ENCODE measurements at regions not wholly inside any gene's neighbourhood (a gene's known extent, or its start where the extent isn't known, plus 50 kb on each side); places are given as distances from the start of the nearest gene placed in this dataset.
"Not testable (repeated sequence)": the region's sequence is repeated elsewhere in the genome, so short reads cannot be mapped to it uniquely, and the experiment has no call there.

- DNase-seq (ENCODE audit: insufficient read length, low spot score) (no peak), FAIRE-seq (no peak)
- no peak for TF ChIP-seq POLR2A (IDR thresholded peaks at IDR 0.05; ENCODE audit: low read depth, low read length)
These were observed 103.9 kb upstream of the TACR1 start for GRCh38 chr2:75303227-75303626.

DNA sequence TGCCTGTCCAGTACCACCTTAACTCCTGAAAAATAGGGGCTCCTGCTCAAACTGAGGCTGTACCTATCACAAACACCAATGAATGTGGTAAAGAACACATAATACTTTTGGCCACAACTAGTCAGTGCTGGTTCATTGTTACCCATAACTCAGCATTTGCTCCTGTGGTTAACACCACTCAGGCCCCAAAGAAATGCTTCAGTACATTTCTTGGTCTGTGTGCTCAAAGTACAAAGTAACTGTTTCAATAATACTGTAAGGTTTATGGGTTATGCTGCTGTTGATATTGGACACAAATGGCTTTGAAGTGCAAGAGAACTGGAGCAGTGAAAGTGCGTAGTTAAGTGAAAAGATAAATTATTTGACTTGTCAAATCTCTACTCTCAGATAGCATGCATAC lies 95.0 kb upstream of the TACR1 start:
- TF ChIP-seq POLR2A (IDR thresholded peaks at IDR 0.05; ENCODE audit: low read depth, low read length) = no peak
- DNase-seq (ENCODE audit: insufficient read length, low spot score) (no peak), FAIRE-seq (no peak)

DNA sequence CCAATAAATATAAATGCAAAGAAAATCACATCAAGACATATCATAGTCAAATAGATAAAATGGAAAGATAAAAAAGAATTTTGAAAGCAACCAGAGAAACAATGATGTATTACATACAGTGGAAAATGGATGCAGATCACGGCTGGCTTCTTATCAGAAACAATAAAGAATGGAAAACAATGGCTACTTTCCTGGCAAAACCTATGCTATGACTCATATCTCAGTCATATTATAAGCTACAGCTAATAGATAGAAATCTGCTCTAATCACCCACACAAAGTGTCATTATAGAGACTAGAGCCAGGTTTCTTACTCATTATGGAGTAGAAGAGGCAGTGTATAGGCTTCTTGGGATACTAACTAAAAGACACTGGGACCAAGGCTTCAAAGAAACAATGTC lies 93.5 kb upstream of the TACR1 start:
- no peak for TF ChIP-seq POLR2A (IDR thresholded peaks at IDR 0.05; ENCODE audit: low read depth, low read length)
- peak; percentile 23 for FAIRE-seq
- no peak for DNase-seq (ENCODE audit: insufficient read length, low spot score)

DNA sequence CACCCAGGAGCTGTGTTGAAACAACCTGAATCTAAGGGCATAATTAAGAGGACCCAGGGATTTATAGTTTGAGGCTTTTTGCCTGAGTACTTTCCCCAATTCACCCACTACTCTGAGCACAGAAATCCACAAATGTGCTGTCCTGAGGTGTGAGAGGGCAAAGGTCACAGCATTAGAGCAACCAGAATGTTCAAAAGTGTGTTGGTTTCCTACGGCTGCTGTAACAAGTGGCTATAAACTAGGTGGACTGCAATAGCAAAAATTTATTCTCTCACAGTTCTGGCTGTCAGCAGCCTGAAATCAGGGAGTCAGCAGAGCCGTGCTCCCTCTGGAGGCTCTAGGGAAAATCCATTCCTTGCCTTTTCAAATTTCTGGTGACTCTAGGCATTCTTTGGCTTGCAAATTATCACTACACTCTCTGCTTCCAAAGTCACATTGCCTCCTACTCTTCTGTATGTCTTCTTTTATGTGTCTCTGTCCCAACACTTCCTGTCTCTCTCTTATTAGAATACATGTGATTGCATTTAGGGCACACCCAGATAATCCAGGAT lies 91.4 kb upstream of the TACR1 start:
- no peak for FAIRE-seq
- TF ChIP-seq POLR2A (IDR thresholded peaks at IDR 0.05; ENCODE audit: low read depth, low read length) = no peak
- no peak for DNase-seq (ENCODE audit: insufficient read length, low spot score)

- TF ChIP-seq POLR2A (IDR thresholded peaks at IDR 0.05; ENCODE audit: low read depth, low read length) = no peak
- DNase-seq (ENCODE audit: insufficient read length, low spot score) (no peak), FAIRE-seq (no peak)
These were observed 90.5 kb upstream of the TACR1 start for GRCh38 chr2:75289771-75290170.

GRCh38 chr2:75289178-75289577 lies 89.9 kb upstream of the TACR1 start:
- not testable (repeated sequence) for FAIRE-seq; DNase-seq (ENCODE audit: insufficient read length, low spot score)

DNA sequence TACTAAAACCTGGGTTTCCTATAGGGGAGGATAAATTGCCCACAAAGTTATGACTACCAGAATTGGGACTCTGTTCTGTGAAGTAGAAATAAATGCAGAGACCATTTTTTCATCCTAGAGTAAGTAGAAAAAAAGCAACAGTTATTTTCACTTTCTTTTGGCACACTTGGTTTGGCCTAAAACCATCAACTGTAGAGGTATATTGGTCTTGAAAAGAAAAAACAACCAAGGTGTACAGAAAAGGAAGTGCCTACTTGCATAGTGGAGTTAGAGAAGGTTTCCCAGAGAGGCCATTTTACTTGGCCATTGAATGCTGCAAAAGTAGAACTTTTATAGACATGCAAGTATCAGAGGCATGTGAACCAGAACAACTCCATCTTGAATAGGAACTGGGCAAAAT lies 89.4 kb upstream of the TACR1 start:
- TF ChIP-seq POLR2A (IDR thresholded peaks at IDR 0.05; ENCODE audit: low read depth, low read length) = no peak
- DNase-seq (ENCODE audit: insufficient read length, low spot score) = no peak
- no peak for FAIRE-seq

- FAIRE-seq = no peak
- TF ChIP-seq POLR2A (IDR thresholded peaks at IDR 0.05; ENCODE audit: low read depth, low read length) = no peak
- no peak for DNase-seq (ENCODE audit: insufficient read length, low spot score)
These were observed 88.5 kb upstream of the TACR1 start for GRCh38 chr2:75287624-75288316.

DNA sequence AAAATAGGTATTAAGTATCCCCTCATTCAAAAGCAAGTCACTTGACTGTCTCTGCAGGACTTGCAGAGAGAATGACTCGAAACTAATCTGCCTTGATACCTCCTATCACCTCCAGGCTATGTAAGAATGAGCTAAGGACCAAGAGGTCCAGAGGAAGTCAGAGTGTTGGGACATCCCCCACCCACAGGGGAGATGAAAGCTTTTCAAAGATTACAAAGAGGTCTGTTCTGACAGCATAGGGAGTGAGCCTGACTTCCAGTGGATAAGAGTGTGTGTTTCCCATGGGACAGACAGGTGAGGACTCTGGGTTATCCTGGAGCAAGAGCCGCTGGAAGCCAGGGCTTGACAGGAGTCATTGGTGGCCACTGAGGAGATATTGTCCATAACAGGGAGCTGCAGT lies 85.0 kb upstream of the TACR1 start:
- no peak for FAIRE-seq
- no peak for DNase-seq (ENCODE audit: insufficient read length, low spot score)
- TF ChIP-seq POLR2A (IDR thresholded peaks at IDR 0.05; ENCODE audit: low read depth, low read length) = no peak

- DNase-seq (ENCODE audit: insufficient read length, low spot score) = no peak
- FAIRE-seq = no peak
- no peak for TF ChIP-seq POLR2A (IDR thresholded peaks at IDR 0.05; ENCODE audit: low read depth, low read length)
These were observed 79.6 kb upstream of the TACR1 start for GRCh38 chr2:75278821-75279379.

GRCh38 chr2:75278314-75278713 lies 79.0 kb upstream of the TACR1 start:
- FAIRE-seq (no peak), DNase-seq (ENCODE audit: insufficient read length, low spot score) (no peak)
- TF ChIP-seq POLR2A (IDR thresholded peaks at IDR 0.05; ENCODE audit: low read depth, low read length) = no peak

- DNase-seq (ENCODE audit: insufficient read length, low spot score) = no peak
- FAIRE-seq = peak; percentile 94
- no peak for TF ChIP-seq POLR2A (IDR thresholded peaks at IDR 0.05; ENCODE audit: low read depth, low read length)
These were observed 77.8 kb upstream of the TACR1 start for GRCh38 chr2:75277111-75277510.

GRCh38 chr2:75276093-75277029 lies 77.0 kb upstream of the TACR1 start:
- no peak for TF ChIP-seq POLR2A (IDR thresholded peaks at IDR 0.05; ENCODE audit: low read depth, low read length)
- peak; percentile 99 for FAIRE-seq
- DNase-seq (ENCODE audit: insufficient read length, low spot score) = peak; percentile 27

GRCh38 chr2:75274936-75275335 lies 75.6 kb upstream of the TACR1 start:
- peak; percentile 60 for FAIRE-seq
- TF ChIP-seq POLR2A (IDR thresholded peaks at IDR 0.05; ENCODE audit: low read depth, low read length) = no peak

More at GRCh38 chr2:75274936-75275335, 75.6 kb upstream of the TACR1 start:
- no peak for DNase-seq (ENCODE audit: insufficient read length, low spot score)
